ENCODE measurements at regions not wholly inside any gene's neighbourhood (a gene's known extent, or its start where the extent isn't known, plus 50 kb on each side); places are given as distances from the start of the nearest gene placed in this dataset.
"Not testable (repeated sequence)": the region's sequence is repeated elsewhere in the genome, so short reads cannot be mapped to it uniquely, and the experiment has no call there.

- DNase-seq (ENCODE audit: low read depth), result not testable (repeated sequence)
Measured at GRCh38 chr15:22134941-22135566, 54.7 kb downstream of the OR4M2 start.

GRCh38 chr15:22137572-22137971 is 57.2 kb downstream of the OR4M2 start:
- DNase-seq (ENCODE audit: low read depth), result not testable (repeated sequence)

- DNase-seq (ENCODE audit: low read depth), result not testable (repeated sequence)
Measured at GRCh38 chr15:22141106-22141505, 60.8 kb downstream of the OR4M2 start.

- DNase-seq (ENCODE audit: low read depth), result not testable (repeated sequence)
Measured at GRCh38 chr15:22148109-22148508, 67.8 kb downstream of the OR4M2 start.

- not testable (repeated sequence) for DNase-seq (ENCODE audit: low read depth)
Measured at GRCh38 chr15:22158243-22158642, 77.9 kb downstream of the OR4M2 start.

GRCh38 chr15:22160283-22160682 is 80.0 kb downstream of the OR4M2 start:
- DNase-seq (ENCODE audit: low read depth), result not testable (repeated sequence)

- not testable (repeated sequence) for DNase-seq (ENCODE audit: low read depth)
Measured at GRCh38 chr15:22160741-22161140, 80.4 kb downstream of the OR4M2 start.

- DNase-seq (ENCODE audit: low read depth), result not testable (repeated sequence)
Measured at GRCh38 chr15:22161398-22161797, 81.1 kb downstream of the OR4M2 start.

GRCh38 chr15:22163715-22164114 is 83.4 kb downstream of the OR4M2 start:
- not testable (repeated sequence) for DNase-seq (ENCODE audit: low read depth)

- DNase-seq (ENCODE audit: low read depth), result not testable (repeated sequence)
Measured at GRCh38 chr15:22167521-22167920, 87.2 kb downstream of the OR4M2 start.

GRCh38 chr15:22173029-22173998 is 93.0 kb downstream of the OR4M2 start:
- DNase-seq (ENCODE audit: low read depth), result not testable (repeated sequence)

- not testable (repeated sequence) for DNase-seq (ENCODE audit: low read depth)
Measured at GRCh38 chr15:22174088-22174487, 93.8 kb downstream of the OR4M2 start.

GRCh38 chr15:22177965-22178364 is 97.6 kb downstream of the OR4M2 start:
- DNase-seq (ENCODE audit: low read depth), result not testable (repeated sequence)

- not testable (repeated sequence) for DNase-seq (ENCODE audit: low read depth)
Measured at GRCh38 chr15:22178438-22178837, 98.1 kb downstream of the OR4M2 start.

- DNase-seq (ENCODE audit: low read depth), result not testable (repeated sequence)
Measured at GRCh38 chr15:22179043-22179442, 98.7 kb downstream of the OR4M2 start.

GRCh38 chr15:22180611-22181010 is 100.3 kb downstream of the OR4M2 start:
- not testable (repeated sequence) for DNase-seq (ENCODE audit: low read depth)

- not testable (repeated sequence) for DNase-seq (ENCODE audit: low read depth)
Measured at GRCh38 chr15:22184678-22185077, 104.4 kb downstream of the OR4M2 start.

GRCh38 chr15:22186846-22187532 is 106.7 kb downstream of the OR4M2 start:
- DNase-seq (ENCODE audit: low read depth), result not testable (repeated sequence)

GRCh38 chr15:22191818-22192217 is 111.5 kb downstream of the OR4M2 start:
- DNase-seq (ENCODE audit: low read depth), result not testable (repeated sequence)

- not testable (repeated sequence) for DNase-seq (ENCODE audit: low read depth)
Measured at GRCh38 chr15:22194739-22195617, 114.7 kb downstream of the OR4M2 start.

- DNase-seq (ENCODE audit: low read depth), result not testable (repeated sequence)
Measured at GRCh38 chr15:22196423-22196822, 116.1 kb downstream of the OR4M2 start.
